GM19467 (cell line): ENCODE measurements at regions not wholly inside any gene's neighbourhood (a gene's known extent, or its start where the extent isn't known, plus 50 kb on each side); places are given as distances from the start of the nearest gene placed in this dataset.
"Not testable (repeated sequence)": the region's sequence is repeated elsewhere in the genome, so short reads cannot be mapped to it uniquely, and the experiment has no call there.

Experiments
- ATAC-seq: cut with Tn5 transposase; IDR thresholded peaks from one replicate; pipeline ENCODE4 v1.9.1; 2021; ENCODE audit warnings: mild to moderate bottlenecking, moderate library complexity; ENCODE audit not compliant: unreplicated experiment

DNA sequence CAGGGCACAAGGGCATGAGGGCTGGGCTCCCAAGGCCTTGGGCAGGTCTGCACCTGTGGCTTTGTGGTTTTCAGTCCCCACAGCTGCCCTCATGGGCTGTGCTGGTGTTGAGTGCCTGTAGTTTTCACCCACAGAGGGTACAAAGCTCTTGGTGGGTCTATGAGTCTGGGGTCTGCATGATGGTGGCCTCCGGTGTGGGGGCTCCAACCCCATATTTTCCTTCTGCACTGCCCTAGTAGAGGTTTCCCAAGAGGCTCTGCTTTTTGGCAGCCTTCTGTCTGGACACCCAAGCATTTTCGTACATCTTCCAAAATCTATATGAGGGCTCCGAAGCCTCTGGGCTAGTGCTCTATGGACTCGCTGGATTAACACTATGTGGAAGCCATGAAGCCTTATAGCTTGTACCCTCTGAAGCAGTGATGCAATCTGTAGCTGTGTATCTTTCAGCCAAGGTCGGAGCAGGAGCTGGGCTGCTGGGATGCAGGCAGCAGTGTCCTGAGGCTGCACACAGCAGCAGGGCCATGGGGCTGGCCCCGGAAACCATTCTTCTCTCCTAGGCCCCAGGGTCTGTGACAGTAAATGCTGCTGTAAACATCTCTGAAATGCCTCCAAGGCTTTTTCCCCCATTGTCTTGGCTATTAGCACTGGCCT, 240.3 kb downstream of the CWH43 start:
- ATAC-seq = not testable (repeated sequence)

DNA sequence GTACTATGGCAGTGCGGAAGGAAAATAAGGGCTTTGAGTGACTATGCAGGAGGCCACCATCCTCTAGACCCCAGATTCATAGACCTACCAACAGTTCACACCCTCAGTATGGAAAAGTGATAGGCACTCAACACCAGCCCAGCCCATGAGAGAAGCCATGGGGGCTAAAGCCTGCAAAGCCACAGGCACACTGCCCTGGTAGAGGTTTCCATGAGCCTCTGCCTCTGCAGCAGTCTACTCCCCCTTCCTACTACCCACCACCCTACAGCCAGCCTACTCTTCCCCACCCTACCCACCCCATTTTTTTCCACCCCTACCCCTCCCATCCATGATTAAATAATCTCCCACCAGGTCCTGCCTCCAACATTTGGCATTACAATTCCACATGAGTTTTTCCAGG, 241.9 kb downstream of the CWH43 start:
- ATAC-seq = not testable (repeated sequence)

DNA sequence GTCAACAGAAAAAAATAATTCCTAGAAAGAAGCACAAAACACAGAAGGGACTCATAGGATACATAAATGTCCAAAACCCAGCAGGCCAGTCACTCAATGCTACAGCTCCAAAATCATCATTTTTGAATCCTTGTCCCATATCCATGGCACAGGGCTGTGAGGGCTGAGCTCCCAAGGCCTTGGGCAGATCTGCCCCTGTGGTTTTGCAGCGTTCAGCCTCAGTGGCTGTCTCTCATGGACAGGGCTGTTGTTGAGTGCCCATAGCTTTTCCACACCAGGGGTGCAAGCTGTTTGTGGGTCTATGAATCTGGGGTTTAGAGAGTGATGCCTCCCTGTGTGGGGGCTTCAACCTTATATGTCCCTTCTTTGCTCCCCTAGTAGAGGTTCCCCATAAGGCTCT, 243.2 kb downstream of the CWH43 start:
- ATAC-seq = not testable (repeated sequence)

DNA sequence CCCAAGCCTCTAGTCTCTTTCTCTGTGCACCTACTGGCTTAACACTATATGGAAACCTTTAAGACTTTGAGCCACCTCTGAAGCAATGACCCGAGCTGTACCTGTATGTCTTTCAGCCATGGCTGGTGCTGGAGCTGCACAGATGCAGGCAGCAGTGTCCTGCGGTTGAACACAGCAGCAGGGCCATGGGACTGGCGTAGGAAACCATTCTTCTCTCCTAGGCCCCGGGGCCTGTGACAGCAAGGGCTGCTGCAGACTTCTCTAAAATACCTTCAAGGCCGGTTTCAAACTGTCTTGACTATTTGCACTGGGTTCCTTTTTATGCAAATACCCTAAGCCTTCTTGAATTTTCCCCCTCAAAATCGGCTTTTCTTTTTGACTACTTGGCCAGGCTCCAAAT, 243.6 kb downstream of the CWH43 start:
- ATAC-seq = not testable (repeated sequence)

DNA sequence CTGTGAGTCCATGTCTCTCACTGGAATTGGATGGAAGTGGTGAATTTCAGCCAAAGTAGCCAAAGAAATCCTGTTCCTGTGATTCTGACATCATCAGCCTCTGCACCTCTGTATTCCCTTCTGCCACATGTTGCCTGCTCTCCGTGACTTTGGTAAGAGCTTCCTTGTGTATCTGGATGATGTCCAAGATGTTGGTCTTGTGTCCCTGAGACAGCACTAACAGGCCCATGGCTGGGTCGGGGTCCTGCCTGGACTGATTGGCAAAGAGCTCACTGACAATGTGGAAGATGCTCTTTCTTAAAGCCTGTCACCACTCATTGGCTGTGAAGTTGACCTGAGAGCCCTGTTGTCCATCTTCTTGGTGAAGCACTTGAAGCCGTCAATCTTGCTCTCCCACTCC, 247.3 kb downstream of the CWH43 start:
- ATAC-seq = not testable (repeated sequence)

DNA sequence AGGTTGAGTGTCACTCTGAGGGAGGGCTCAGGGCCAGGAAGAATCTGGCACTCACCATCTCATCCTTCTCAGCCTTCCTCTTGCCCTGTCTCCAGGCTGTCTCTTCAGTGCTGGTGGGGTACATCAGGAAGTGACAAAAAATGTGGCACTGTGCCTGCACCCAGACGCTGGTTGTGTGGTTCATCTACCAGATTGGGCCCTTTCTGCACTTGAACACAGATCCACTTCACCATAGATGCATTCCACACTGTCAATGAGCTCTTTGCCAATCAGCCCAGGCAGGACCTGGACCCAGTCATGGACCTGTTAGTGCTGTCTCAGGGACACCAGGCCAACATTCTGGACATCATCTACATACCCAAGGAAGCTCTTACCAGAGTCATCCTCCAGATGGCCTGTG, 247.7 kb downstream of the CWH43 start:
- not testable (repeated sequence) for ATAC-seq

DNA sequence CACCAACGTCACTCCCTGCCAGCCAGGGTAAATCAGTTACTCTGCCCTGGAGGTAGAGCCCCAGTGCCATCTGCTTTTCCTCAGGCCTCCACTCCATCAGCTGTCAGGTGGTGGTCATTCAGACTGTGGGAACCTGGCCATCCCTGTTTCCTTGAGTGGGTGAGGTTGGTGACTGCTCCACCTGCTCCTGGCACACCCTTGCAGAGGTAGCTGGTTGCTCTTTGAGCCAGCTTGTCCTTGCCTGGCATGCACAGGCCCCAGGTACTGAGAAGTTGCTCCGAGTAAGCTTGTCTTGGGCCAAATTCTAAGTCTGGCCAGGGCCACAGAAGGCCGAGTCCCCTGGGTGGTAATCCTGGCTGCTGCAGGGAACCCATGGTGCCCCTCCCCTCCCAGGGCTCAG, 248.3 kb downstream of the CWH43 start:
- ATAC-seq = not testable (repeated sequence)

DNA sequence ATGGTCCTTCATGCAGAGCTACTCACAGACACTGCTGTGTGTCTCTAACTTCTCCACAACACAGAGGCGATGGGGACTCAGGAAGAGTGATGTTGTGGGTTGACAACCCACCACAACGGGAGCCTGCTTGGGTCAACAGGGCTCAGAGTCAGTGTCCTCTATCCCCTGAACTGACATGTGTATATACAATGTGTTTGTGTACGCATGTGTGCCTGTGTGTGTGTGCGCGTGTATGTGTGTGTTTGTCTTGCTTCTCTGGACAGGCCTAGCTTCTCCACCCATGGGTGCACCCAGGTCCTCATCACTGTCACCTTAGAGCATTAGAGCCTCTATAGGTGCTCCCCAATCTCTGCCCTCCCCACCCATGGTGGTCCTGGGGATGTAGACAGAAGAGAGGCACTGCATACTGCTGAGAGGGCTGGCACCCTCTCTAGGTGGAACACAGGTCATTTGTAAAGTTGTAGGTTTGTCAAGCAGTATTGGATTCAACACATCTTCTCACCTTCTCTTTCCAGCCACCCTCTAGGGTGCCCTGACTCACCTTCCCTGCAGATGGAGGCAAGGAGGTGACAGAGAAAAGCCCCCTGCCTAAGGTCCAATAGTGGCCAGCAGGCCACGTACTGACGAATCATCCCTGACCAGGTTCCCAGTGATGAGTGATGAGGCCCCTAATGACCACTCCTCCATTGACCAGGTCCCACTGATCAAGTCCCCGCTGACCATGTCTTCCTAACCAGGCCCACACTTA, 249.5 kb downstream of the CWH43 start:
- ATAC-seq = not testable (repeated sequence)

DNA sequence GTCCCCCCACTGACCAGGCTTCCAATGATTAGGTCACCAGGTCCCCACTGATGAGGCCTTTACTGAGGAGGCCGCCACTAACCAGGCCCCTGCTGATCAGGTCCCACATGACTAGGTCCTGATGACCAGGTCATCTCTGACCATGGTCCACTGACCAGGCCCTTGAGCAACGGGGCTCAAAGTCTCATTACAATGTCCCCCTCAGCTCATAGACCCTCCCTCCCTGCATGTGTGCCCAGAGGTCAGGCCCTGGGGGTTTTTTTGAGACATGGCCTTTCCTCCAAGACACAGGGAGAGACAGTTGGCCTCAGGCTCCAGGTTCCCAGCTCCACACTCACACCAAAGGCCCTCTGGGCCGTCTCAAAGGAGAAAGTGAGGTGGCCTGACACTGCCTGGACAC, 250.4 kb downstream of the CWH43 start:
- not testable (repeated sequence) for ATAC-seq

DNA sequence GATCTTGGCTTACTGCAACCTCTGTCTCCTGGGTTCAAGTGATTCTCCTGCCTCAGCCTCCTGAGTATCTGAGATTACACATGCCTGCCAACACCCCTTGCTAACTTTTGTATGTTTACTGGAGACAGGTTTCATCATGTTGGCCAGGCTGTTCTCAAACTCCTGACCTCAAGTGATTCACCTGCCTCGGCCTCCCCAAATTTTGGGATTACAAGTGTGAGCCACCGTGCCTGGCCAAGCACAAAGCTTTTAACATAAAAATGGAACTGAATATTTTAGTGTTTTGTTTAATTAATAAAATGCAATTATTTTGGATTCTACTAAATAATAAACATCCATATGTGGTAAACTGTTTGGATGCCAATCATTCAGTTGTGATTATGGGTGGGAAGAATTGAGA, 255.2 kb downstream of the CWH43 start:
- not testable (repeated sequence) for ATAC-seq

DNA sequence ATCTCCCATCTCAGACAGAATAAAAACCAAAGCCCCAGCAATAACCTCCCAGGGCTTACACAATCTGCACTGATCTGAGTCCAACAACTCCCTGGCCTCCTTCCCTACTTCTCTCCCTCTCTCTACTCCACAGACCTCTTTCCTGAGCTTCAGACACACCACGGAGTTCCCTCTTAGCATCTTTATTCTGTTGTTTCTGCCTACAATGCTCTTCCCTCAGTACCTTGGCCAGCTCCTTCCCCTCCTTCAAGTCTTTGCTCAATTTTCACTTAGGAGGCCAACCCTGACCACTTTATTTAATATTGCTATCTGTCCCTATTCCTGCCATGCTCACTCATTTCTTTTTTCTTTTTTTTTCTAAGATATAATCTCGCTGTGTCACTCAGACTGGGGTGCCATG, 276.7 kb downstream of the CWH43 start:
- not testable (repeated sequence) for ATAC-seq

DNA sequence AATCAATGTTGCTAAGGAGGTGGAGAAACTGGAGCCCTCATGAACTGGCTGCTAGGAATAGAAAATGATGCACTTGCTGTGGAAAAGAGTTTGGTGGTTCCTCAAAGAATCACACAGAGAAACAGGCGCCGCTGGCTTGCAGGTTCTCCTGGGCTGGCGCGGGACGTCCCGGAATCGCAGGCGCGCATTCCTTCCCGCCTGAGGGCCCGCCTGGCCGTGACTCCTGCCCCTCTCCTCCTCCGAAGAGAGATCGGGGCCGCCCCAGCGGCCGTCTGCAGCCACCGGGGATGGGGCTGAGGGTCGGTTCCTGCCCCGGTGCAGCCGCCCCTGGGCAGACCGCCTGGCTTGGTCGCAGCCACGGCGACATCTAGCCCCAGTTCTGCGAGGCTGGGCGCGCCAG, 284.4 kb downstream of the CWH43 start:
- not testable (repeated sequence) for ATAC-seq

DNA sequence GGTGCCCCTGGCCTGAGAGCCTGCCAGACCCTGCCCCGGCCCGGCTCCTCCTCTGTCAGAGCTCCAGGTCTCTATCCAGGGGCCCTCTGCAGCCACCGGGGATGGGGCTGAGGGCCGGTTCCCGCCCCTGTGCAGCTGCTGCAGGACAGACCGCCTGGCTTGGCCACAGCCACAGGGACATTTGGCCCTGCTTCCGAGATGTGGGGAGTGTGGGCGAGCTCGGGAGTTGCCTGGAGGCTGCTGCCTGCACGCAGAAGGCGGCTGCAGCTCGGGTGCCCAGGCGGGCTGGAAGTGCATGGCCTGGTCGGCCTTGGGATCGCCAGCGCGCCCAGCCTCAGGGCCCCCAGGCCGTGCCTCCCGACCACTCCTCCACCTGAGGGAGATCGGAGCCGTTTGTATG, 284.8 kb downstream of the CWH43 start:
- ATAC-seq = not testable (repeated sequence)

DNA sequence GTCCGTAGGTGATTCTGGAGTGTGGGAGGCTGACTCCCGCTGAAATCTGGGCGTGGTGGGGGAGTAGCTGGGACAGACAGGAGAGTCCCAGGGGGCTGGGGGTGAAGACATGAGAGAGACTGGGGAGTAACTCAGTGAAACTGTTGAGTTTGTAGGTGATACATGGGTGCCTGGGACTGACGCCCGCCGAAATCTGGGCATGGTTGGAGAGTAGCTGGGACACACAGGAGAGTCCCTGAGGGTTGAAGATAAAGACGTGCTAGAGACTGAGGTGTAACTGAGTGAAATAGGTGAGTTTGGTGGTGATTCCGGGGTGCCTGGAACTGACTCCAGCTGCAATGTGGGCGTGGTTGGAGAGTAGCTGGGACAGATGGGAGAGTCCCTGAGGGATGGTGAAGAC, 299.8 kb downstream of the CWH43 start:
- ATAC-seq = not testable (repeated sequence)

DNA sequence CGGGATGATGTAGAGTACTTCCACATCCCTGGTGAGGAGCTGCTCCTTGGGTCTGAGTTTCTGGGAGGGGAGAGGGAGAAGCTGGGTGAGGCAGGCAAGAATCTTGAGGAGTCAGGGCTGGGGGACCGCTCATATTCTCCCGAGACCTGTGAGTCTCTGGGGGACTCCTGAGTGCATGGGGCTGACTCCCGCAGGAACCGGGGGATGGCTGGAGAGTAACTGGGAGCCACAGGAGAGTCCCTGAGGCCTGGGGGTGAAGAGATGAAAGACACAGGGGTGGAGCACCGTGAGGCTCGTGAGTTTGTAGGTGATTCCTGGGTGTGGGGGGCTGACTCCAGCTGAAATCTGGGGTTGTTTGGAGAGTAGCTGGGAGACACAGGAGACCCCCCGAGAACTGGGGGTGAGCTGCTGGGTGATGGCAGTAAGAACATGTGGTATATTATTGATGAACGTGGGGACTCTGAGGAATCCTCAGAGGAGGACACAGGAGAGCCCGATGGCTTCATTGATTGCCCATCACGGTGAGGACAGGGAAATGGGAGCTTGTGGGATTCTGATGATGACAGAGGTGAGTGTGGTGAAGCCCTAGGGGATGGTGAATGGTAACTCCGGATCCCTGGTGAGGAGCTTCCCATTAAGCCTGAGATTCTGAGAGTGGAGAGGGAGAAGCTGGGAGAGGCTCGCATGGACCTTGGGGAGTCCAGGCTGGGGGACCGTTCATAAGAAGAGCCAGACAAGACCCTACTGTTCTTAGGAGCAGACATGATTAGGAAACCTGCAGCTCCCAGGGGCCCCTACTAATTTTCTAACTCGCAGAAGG, 301.1 kb downstream of the CWH43 start:
- ATAC-seq = not testable (repeated sequence)

DNA sequence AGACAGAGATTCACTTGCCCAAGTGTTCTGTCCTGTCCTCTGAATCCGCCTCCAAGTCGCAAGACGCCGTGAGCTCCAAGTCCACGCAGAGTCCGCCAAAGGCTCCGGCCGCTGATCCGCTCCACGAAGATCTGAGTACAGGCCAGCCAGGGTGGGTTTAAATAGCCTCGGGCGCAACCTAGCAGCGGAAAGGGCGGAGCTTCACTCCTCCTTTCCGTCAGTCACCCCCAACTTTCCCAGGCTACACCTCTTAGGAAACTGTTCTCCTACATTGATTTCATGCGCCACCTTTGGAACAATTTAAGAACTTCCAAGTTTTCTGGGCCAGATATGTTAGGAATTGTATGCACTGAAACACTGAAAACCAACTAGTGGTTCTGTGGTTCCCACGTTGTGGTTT, 301.8 kb downstream of the CWH43 start:
- not testable (repeated sequence) for ATAC-seq

DNA sequence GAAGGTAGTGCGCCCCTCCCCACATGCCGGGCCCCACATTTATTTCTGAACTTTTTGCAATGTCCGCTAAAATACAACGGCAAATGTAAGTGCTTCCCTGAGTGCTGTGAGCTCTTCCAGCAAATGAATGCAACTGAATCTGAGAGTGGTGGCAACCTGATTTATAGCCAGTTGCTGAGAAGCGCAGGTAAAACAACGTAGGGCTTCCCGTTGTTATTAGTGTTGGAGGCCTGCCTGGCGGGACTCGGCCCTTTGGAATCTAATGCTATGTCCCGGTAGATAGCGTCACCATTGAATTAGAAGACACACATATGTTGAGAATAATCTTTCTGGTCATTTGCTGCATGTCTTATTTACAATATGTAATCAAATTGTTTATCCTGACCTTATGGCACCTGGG, 302.7 kb downstream of the CWH43 start:
- ATAC-seq = not testable (repeated sequence)

DNA sequence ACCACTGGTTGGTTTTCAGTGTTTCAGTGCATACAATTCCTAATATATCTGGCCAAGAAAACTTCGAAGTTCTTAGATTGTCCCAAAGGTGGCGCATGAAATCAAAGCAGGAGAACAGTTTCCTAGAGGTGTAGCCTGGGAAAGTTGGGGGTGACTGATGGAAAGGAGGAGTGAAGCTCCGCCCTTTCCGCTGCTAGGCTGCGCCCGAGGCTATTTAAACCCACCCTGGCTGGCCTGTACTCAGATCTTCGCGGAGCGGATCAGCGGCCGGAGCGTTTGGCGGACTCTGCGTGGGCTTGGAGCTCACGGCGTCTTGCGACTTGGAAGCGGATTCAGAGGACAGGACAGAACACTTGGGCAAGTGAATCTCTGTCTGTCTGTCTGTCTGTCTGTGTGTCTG, 328.7 kb downstream of the CWH43 start:
- not testable (repeated sequence) for ATAC-seq

DNA sequence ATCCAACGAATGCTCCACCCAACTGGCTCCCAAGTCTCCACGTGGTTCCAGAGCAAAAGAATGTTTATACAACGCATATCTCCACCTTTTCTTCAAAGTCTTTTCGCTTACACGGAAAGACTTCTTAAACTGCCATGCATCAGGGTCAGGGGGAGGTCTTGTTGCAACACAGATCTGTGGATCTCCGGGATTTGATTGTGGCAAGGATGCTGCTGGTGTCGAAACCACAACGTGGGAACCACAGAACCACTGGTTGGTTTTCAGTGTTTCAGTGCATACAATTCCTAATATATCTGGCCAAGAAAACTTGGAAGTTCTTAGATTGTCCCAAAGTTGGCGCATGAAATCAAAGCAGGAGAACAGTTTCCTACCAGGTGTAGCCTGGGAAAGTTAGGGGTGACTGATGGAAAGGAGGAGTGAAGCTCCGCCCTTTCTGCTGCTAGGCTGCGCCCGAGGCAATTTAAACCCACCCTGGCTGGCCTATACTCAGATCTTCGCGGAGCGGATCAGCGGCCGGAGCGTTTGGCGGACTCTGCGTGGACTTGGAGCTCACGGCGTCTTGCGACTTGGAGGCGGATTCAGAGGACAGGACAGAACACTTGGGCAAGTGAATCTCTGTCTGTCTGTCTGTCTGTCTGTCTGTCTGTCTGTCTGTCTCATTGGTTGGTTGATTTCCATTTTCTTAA, 334.8 kb downstream of the CWH43 start:
- ATAC-seq = not testable (repeated sequence)

DNA sequence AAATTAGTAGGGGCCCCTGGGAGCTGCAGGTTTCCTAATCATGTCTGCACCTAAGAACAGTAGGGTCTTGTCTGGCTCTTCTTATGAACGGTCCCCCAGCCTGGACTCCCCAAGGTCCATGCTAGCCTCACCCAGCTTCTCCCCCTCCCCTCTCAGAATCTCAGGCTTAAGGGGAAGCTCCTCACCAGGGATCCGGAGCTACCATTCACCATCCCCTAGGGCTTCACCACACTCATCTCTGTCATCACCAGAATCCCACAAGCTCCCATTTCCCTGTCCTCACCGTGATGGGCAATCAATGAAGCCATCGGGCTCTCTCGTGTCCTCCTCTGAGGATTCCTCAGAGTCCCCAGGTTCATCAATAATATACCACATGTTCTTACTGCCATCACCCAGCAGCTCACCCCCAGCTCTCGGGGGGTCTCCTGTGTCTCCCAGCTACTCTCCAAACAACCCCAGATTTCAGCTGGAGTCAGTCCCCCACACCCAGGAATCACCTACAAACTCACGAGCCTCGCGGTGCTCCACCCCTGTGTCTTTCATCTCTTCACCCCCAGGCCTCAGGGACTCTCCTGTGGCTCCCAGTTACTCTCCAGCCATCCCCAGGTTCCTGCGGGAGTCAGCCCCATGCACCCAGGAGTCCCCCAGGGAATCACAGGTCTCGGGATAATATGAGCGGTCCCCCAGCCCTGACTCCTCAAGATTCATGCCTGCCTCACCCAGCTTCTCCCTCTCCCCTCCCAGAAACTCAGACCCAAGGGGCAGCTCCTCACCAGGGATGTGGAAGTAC, 335.6 kb downstream of the CWH43 start:
- not testable (repeated sequence) for ATAC-seq
